Stimulated activated naive CD8-positive, alpha-beta T cell treated with anti-CD3 and anti-CD28 coated beads, Interleukin-15, Interleukin-2, amounts not matched to agents 100 ng/mL and 50 ng/mL, for 24 hours (primary cell): ENCODE measurements at regions not wholly inside any gene's neighbourhood (a gene's known extent, or its start where the extent isn't known, plus 50 kb on each side); places are given as distances from the start of the nearest gene placed in this dataset.
"Not testable (repeated sequence)": the region's sequence is repeated elsewhere in the genome, so short reads cannot be mapped to it uniquely, and the experiment has no call there.

Source experiments
- H3K27ac Mint-ChIP-seq: one replicate; pipeline ENCODE4 v1.8.0; 2021; ENCODE audit warnings: mild to moderate bottlenecking, mixed read lengths
- H3K27me3 Mint-ChIP-seq: one replicate; pipeline ENCODE4 v1.8.0; 2021; ENCODE audit warnings: mixed read lengths
- H3K36me3 Mint-ChIP-seq: one replicate; pipeline ENCODE4 v1.8.0; 2021; ENCODE audit warnings: low read depth, mixed read lengths
- H3K4me1 Mint-ChIP-seq: one replicate; pipeline ENCODE4 v1.8.0; 2021; ENCODE audit warnings: low read depth, mixed read lengths
- H3K4me3 Mint-ChIP-seq: one replicate; pipeline ENCODE4 v1.8.0; 2021; ENCODE audit warnings: mild to moderate bottlenecking, mixed read lengths
- H3K9me3 Mint-ChIP-seq: one replicate; pipeline ENCODE4 v1.8.0; 2021; ENCODE audit warnings: mixed read lengths

GRCh38 chr16:21487956-21488355 lies 111.4 kb upstream of the METTL9 start:
- H3K27ac Mint-ChIP-seq, H3K4me1 Mint-ChIP-seq, H3K36me3 Mint-ChIP-seq, H3K9me3 Mint-ChIP-seq, H3K4me3 Mint-ChIP-seq, H3K27me3 Mint-ChIP-seq: not testable (repeated sequence)

DNA sequence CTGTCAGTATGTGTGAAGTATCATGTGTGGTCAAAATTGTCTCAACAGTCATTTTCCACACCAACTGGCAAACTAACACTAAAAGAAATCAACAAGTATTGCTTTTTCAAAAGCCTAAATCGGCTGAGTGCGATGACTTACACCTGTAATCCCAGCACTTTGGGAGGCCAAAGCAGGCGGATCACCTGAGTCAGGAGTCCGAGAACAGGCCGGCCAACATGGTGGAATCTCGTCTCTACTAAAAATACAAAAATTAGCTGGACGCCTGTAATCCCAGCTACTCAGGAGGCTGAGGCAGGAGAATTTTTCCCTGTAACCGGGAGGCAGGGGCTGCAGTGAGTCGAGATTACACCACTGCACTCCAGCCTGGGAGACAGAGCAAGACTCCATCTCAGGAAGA lies 100.3 kb upstream of the METTL9 start:
- not testable (repeated sequence) for H3K27me3 Mint-ChIP-seq, H3K4me3 Mint-ChIP-seq, H3K36me3 Mint-ChIP-seq, H3K27ac Mint-ChIP-seq, H3K9me3 Mint-ChIP-seq
- H3K4me1 Mint-ChIP-seq: peaks cover 21% of the 10 kb centered on the region

GRCh38 chr16:21501223-21501868 lies 98.0 kb upstream of the METTL9 start:
- H3K27me3 Mint-ChIP-seq, H3K36me3 Mint-ChIP-seq, H3K9me3 Mint-ChIP-seq: not testable (repeated sequence)
- peaks cover 24% of the 10 kb centered on the region for H3K4me1 Mint-ChIP-seq
- H3K27ac Mint-ChIP-seq: peak overlapping the region; percentile 85
- H3K4me3 Mint-ChIP-seq: peak overlapping the region; percentile 83

- peaks cover 31% of the 10 kb centered on the region for H3K4me1 Mint-ChIP-seq
- no peaks in the 10 kb centered on the region for H3K9me3 Mint-ChIP-seq
- peak overlapping the region; percentile 83 for H3K4me3 Mint-ChIP-seq
- peaks cover 8% of the 10 kb centered on the region for H3K36me3 Mint-ChIP-seq
- H3K27ac Mint-ChIP-seq: peak overlapping the region; percentile 85
- H3K27me3 Mint-ChIP-seq: no peaks in the 10 kb centered on the region
Measured at GRCh38 chr16:21501869-21502667, 97.3 kb upstream of the METTL9 start.

- H3K9me3 Mint-ChIP-seq, H3K27me3 Mint-ChIP-seq: not testable (repeated sequence)
- Mint-ChIP-seq H3K36me3 (peaks cover 12% of the 10 kb centered on the region), H3K27ac (peak overlapping the region; percentile 64), H3K4me1 (peaks cover 46% of the 10 kb centered on the region), H3K4me3 (peak overlapping the region; percentile 26)
Measured at GRCh38 chr16:21503574-21503920, 95.8 kb upstream of the METTL9 start.

GRCh38 chr16:21503941-21504832 lies 95.2 kb upstream of the METTL9 start:
- H3K36me3 Mint-ChIP-seq: peaks cover 18% of the 10 kb centered on the region
- H3K4me1 Mint-ChIP-seq: peaks cover 52% of the 10 kb centered on the region
- peak overlapping the region; percentile 26 for H3K4me3 Mint-ChIP-seq
- H3K27ac Mint-ChIP-seq: peak overlapping the region; percentile 64
- H3K27me3 Mint-ChIP-seq, H3K9me3 Mint-ChIP-seq: not testable (repeated sequence)

DNA sequence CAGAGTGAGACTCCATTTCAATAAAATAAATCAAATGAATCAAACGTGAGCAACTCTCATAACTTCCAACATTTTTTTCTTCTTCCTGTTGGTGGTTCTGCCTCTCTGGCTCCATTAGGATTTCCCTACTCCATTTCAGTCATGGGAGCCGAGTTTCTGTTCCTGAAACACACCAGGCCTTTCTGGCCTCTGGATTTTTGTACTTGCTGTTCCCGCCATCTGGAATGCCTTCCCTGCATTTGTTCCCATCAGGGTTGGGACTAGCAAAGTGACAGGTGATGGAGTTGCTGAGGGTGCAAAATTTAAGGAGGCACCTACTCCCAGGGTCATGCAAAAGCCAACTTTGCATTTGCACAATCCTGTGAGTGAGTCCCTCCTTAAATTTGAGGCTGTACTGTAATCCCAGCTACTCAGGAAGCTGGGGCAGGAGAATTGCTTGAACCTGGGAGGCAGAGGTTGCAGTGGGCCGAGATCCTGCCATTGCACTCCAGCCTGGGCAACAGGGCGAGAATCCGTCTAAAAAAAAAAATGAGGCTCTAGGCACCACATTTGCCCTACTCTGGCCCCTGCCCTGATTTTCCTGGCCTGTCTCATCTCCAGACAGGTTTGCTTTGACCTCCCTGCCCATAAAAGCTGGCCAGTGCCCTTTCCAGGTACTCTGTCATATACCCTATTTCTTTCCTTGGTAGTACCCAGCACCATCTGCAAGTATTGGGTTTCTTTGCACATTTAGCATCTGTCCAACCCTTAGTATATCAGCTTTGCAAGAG lies 93.4 kb upstream of the METTL9 start:
- not testable (repeated sequence) for H3K27me3 Mint-ChIP-seq, H3K9me3 Mint-ChIP-seq
- H3K4me1 Mint-ChIP-seq: peaks cover 63% of the 10 kb centered on the region
- peak overlapping the region; percentile 20 for H3K4me3 Mint-ChIP-seq
- peak overlapping the region; percentile 90 for H3K27ac Mint-ChIP-seq
- H3K36me3 Mint-ChIP-seq: peaks cover 26% of the 10 kb centered on the region

DNA sequence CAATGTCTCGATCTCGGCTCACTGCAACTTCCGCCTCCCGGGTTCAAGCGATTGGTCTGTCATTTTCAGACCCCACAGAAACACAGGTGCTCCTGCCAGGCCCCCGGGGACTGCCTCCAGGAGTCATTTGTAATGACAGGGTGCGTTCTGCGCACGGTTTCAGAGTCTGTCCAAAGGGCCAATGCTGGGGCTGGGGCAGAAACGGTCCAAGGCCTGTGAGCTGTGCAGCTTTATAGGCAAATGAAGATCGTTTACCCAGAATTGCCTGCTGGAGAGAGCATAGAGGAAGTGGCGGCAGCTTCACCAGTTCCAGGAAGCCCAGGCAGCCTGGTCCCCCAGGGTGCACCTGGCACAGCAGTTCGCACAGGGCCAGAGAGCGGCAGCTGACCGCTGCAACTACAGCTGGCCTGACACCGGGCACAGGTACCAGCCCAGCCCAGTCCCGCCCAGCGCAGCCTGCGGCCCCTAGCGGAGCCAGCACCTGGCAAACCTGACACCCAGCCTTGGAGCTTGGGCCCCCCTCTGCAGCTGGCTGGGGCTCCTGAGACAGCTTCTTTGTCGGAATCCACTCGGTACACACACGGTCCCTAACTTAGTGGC lies 92.4 kb upstream of the METTL9 start:
- H3K36me3 Mint-ChIP-seq: peaks cover 34% of the 10 kb centered on the region
- H3K27ac Mint-ChIP-seq: peak overlapping the region; percentile 90
- H3K9me3 Mint-ChIP-seq, H3K27me3 Mint-ChIP-seq: not testable (repeated sequence)
- peak overlapping the region; percentile 76 for H3K4me3 Mint-ChIP-seq
- H3K4me1 Mint-ChIP-seq: peaks cover 73% of the 10 kb centered on the region

DNA sequence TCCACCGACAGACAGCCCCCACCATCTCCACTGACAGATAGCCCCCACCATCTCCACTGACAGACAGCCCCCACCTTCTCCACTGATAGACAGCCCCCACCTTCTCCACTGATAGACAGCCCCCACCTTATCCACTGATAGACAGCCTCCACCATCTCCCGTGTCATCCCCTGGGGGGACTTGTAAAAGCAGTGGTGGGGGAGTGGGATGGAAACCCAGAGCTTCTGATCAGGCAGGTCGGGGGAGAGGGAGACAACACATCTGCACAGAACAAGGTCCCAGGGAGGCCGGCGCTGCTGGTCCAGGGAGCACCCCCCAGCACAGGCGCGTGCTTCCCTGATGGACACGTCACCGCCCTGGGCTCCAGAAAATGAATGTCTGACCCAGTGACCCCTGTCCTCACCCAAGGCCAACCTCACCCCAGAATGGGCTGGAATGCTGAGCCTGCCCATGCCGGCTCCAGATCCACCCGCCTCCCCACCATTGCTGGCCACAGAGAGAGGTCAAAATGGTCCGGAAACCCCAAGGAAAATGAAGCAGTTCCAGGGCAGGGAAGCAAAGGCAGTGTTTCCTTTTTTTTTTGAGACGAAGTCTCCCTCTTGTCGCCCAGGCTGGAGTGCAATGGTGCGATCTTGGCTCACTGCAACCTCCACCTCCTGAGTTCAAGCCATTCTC lies 91.6 kb upstream of the METTL9 start:
- peaks cover 34% of the 10 kb centered on the region for H3K36me3 Mint-ChIP-seq
- H3K27ac Mint-ChIP-seq: peak overlapping the region; percentile 90
- H3K4me1 Mint-ChIP-seq: peaks cover 76% of the 10 kb centered on the region
- H3K9me3 Mint-ChIP-seq, H3K27me3 Mint-ChIP-seq: not testable (repeated sequence)
- H3K4me3 Mint-ChIP-seq: peak overlapping the region; percentile 76

DNA sequence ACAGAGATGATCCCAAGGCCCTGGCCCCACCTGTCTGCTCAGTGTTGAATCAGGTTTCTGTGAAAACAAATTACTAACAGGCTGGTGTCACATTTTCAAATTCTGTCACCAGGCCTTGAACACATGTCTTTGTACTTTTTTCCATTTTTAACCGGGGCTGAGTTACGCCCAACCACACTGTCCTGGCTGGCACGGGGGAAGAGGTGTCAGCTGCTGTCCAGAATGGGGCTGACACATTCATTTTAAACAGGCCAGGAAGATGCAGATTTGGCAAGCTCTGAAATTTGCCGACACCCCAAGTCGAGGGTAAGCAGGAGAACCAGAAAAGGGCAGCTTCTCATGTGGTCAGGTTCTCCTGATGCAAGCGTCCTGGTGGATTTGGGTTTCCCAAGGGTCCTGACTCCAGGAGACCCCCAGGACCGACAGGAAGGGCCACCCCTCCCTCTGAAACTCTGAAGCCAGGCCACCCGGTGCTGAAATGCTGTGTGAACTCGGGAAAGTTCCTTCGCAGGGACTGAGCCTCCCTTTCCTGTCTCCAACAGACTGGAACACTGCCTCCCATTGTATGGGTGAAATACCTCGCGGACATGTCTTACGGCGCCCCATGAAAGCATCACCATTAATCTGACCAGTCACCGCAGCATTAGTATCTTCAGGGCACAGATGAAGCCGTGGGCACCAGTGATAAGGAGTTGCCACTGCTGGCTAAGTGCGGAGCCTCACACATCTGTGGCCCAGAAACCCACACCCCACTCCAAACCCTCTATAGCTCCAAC lies 90.5 kb upstream of the METTL9 start:
- H3K36me3 Mint-ChIP-seq: peaks cover 30% of the 10 kb centered on the region

GRCh38 chr16:21509437-21510086 lies 89.8 kb upstream of the METTL9 start:
- peaks cover 78% of the 10 kb centered on the region for H3K4me1 Mint-ChIP-seq
- H3K27ac Mint-ChIP-seq: peak overlapping the region; percentile 90
- peak overlapping the region; percentile 76 for H3K4me3 Mint-ChIP-seq
- not testable (repeated sequence) for H3K9me3 Mint-ChIP-seq, H3K27me3 Mint-ChIP-seq
- peaks cover 36% of the 10 kb centered on the region for H3K36me3 Mint-ChIP-seq

More for the DNA sequence above, 90.5 kb upstream of the METTL9 start:
- not testable (repeated sequence) for H3K27me3 Mint-ChIP-seq, H3K9me3 Mint-ChIP-seq
- H3K27ac Mint-ChIP-seq: peak overlapping the region; percentile 90
- peak overlapping the region; percentile 76 for H3K4me3 Mint-ChIP-seq
- peaks cover 73% of the 10 kb centered on the region for H3K4me1 Mint-ChIP-seq

- peak overlapping the region; percentile 77 for H3K27ac Mint-ChIP-seq
- H3K9me3 Mint-ChIP-seq, H3K4me3 Mint-ChIP-seq, H3K27me3 Mint-ChIP-seq: not testable (repeated sequence)
- peaks cover 44% of the 10 kb centered on the region for H3K36me3 Mint-ChIP-seq
- peaks cover 89% of the 10 kb centered on the region for H3K4me1 Mint-ChIP-seq
Measured at GRCh38 chr16:21510869-21511255, 88.5 kb upstream of the METTL9 start.
